ENCODE measurements at regions not wholly inside any gene's neighbourhood (a gene's known extent, or its start where the extent isn't known, plus 50 kb on each side); places are given as distances from the start of the nearest gene placed in this dataset.
A peak's percentile ranks its signal among the peaks of the same experiment; 100 is the strongest.

DNA sequence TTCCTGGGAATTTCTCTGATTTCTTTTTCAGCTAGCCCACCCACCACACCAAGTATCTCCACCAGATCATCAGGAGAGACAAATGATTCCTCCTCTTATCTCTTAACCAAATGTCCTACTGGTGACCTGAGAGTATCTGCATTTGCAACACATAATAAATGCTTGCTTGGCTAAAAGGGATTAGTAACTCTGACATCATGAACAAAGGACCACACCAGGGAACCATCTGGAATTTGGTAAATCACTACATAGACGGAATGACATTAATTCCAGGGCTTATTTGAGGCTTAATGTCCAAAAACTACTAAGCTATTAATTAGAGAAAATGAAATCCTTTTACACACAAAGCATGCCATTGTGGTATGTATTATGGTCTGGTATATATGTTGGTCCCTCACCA is 139.0 kb downstream of the RAP2A start:
- no peaks in the 10 kb centered on the region for H3K9me3 ChIP-seq (ENCODE audit: low read length)
- H4K20me1 ChIP-seq (ENCODE audit: insufficient read depth, low read length): no peaks in the 10 kb centered on the region
- no peak overlapping the region for H3K4me3 ChIP-seq (ENCODE audit: low read depth, low read length, poor library complexity, severe bottlenecking)
- H3K36me3 ChIP-seq (ENCODE audit: insufficient read depth, low read length): no peaks in the 10 kb centered on the region
- H3K4me1 ChIP-seq (ENCODE audit: insufficient read depth, low read length, severe bottlenecking): no peaks in the 10 kb centered on the region
- no peak for TF ChIP-seq EZH2 (IDR thresholded peaks at IDR 0.05; ENCODE audit: borderline replicate concordance, low read length)
- TF ChIP-seq, protein P1, sequence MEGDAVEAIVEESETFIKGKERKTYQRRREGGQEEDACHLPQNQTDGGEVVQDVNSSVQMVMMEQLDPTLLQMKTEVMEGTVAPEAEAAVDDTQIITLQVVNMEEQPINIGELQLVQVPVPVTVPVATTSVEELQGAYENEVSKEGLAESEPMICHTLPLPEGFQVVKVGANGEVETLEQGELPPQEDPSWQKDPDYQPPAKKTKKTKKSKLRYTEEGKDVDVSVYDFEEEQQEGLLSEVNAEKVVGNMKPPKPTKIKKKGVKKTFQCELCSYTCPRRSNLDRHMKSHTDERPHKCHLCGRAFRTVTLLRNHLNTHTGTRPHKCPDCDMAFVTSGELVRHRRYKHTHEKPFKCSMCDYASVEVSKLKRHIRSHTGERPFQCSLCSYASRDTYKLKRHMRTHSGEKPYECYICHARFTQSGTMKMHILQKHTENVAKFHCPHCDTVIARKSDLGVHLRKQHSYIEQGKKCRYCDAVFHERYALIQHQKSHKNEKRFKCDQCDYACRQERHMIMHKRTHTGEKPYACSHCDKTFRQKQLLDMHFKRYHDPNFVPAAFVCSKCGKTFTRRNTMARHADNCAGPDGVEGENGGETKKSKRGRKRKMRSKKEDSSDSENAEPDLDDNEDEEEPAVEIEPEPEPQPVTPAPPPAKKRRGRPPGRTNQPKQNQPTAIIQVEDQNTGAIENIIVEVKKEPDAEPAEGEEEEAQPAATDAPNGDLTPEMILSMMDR (IDR thresholded peaks at IDR 0.05; ENCODE audit: low read length): no peak
- no peaks in the 10 kb centered on the region for H3K27me3 ChIP-seq (ENCODE audit: insufficient read depth, low read length)
- no peaks in the 10 kb centered on the region for H3F3A ChIP-seq (ENCODE audit: insufficient read depth, low read length)
- H3K4me2 ChIP-seq (ENCODE audit: low read length): no peak overlapping the region
- H3K9ac ChIP-seq (ENCODE audit: low read length): no peak overlapping the region
- H3K79me2 ChIP-seq (ENCODE audit: insufficient read depth, low read length): no peaks in the 10 kb centered on the region
- no peak overlapping the region for H2AFZ ChIP-seq (ENCODE audit: low read length)
- H3K9me2 ChIP-seq (ENCODE audit: low read depth, low read length): no peaks in the 10 kb centered on the region
- H3K27ac ChIP-seq (ENCODE audit: low read depth, low read length, poor library complexity, severe bottlenecking): no peak overlapping the region

DNA sequence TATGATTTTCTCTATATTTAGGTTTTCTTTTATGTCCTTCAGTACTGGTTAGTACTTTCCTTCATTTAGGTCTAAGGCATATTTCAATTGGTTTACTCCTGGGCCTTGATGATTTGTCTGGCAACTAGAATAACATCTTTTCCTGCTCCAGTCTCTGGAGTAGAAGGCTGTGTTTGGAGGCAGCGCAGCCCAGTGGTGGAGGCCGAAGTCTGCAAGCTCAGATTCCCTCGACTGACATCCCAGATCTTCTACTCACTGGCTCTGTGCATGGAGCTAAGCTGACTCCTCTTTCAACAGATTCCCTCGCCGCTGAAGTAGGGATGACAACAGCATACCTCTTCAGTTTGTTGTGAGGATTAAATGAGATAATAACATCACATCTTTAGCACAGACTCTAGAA is 141.0 kb downstream of the RAP2A start:
- no peaks in the 10 kb centered on the region for H3K36me3 ChIP-seq (ENCODE audit: insufficient read depth, low read length)
- H3K9me2 ChIP-seq (ENCODE audit: low read depth, low read length): no peaks in the 10 kb centered on the region
- no peak overlapping the region for H3K4me2 ChIP-seq (ENCODE audit: low read length)
- H3K27ac ChIP-seq (ENCODE audit: low read depth, low read length, poor library complexity, severe bottlenecking): no peak overlapping the region
- no peaks in the 10 kb centered on the region for H3K27me3 ChIP-seq (ENCODE audit: insufficient read depth, low read length)
- no peaks in the 10 kb centered on the region for H3K79me2 ChIP-seq (ENCODE audit: insufficient read depth, low read length)
- no peak overlapping the region for H3K9ac ChIP-seq (ENCODE audit: low read length)
- H3F3A ChIP-seq (ENCODE audit: insufficient read depth, low read length): no peaks in the 10 kb centered on the region
- H3K4me3 ChIP-seq (ENCODE audit: low read depth, low read length, poor library complexity, severe bottlenecking): no peak overlapping the region
- TF ChIP-seq EZH2 (IDR thresholded peaks at IDR 0.05; ENCODE audit: borderline replicate concordance, low read length): no peak
- TF ChIP-seq, protein P1 (IDR thresholded peaks at IDR 0.05; ENCODE audit: low read length): peak; percentile 64
- no peaks in the 10 kb centered on the region for H3K4me1 ChIP-seq (ENCODE audit: insufficient read depth, low read length, severe bottlenecking)
- H3K9me3 ChIP-seq (ENCODE audit: low read length): no peaks in the 10 kb centered on the region
- H2AFZ ChIP-seq (ENCODE audit: low read length): no peak overlapping the region
- H4K20me1 ChIP-seq (ENCODE audit: insufficient read depth, low read length): no peaks in the 10 kb centered on the region

DNA sequence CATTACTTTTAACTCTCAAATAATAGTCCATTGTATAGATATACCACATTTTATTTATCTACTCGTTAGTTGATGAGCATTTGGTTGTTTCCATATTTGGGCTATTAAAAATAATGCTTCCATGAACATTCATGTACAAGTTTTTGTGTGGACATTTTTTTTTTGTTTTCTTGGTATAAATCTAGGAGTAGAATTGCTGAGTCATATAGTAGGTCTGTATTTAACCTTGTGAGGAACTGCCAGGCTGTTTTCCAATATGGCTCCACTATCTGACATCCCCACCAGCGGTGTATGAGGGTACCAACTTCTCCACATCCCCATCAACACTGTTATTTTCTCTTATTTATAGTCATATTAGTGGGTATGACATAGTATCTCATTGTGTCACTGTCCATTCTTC is 143.1 kb downstream of the RAP2A start:
- Histone ChIP-seq H3K9ac (ENCODE audit: low read length) (no peak overlapping the region), H3K4me2 (ENCODE audit: low read length) (no peak overlapping the region), H3K9me3 (ENCODE audit: low read length) (no peaks in the 10 kb centered on the region), H3K79me2 (ENCODE audit: insufficient read depth, low read length) (no peaks in the 10 kb centered on the region), H3K4me1 (ENCODE audit: insufficient read depth, low read length, severe bottlenecking) (no peaks in the 10 kb centered on the region), H4K20me1 (ENCODE audit: insufficient read depth, low read length) (no peaks in the 10 kb centered on the region), H3K36me3 (ENCODE audit: insufficient read depth, low read length) (no peaks in the 10 kb centered on the region), H3K27ac (ENCODE audit: low read depth, low read length, poor library complexity, severe bottlenecking) (no peak overlapping the region), H3K27me3 (ENCODE audit: insufficient read depth, low read length) (no peaks in the 10 kb centered on the region), H3K9me2 (ENCODE audit: low read depth, low read length) (no peaks in the 10 kb centered on the region), H2AFZ (ENCODE audit: low read length) (no peak overlapping the region), H3K4me3 (ENCODE audit: low read depth, low read length, poor library complexity, severe bottlenecking) (no peak overlapping the region), H3F3A (ENCODE audit: insufficient read depth, low read length) (no peaks in the 10 kb centered on the region)
- no peak for TF ChIP-seq EZH2 (IDR thresholded peaks at IDR 0.05; ENCODE audit: borderline replicate concordance, low read length)
- TF ChIP-seq, protein P1 (IDR thresholded peaks at IDR 0.05; ENCODE audit: low read length): no peak

Measured in OCI-LY1 (cell line).